GM10248 (cell line): ENCODE measurements at regions not wholly inside any gene's neighbourhood (a gene's known extent, or its start where the extent isn't known, plus 50 kb on each side); places are given as distances from the start of the nearest gene placed in this dataset.

Source experiments
- CTCF ChIA-PET: fragments of 300-600 bp; sonication (Branson Sonifier 250); formaldehyde crosslinking; extraction: SDS; loops from one replicate; lab custom pipeline; 2021; ENCODE audit warnings: antibody characterized with exemption; lab: Yijun Ruan, JAX
- POLR2A ChIA-PET: fragments of 350-650 bp; sonication (Branson Sonifier 250); formaldehyde crosslinking; extraction: SDS; loops from one replicate; lab custom pipeline; 2020; ENCODE audit warnings: antibody characterized with exemption; lab: Yijun Ruan, JAX
- DNase-seq: peaks from one replicate; pipeline ENCODE4 v3.0.0; 2012; ENCODE audit errors: extremely low spot score
- TF ChIP-seq, protein P1 (sequence below): IDR thresholded peaks from 2 replicates; pipeline ENCODE4 v1.5.1; 2012; ENCODE audit warnings: mild to moderate bottlenecking, low read depth; ENCODE audit errors: extremely low read depth, missing control alignments, control extremely low read depth

DNA sequence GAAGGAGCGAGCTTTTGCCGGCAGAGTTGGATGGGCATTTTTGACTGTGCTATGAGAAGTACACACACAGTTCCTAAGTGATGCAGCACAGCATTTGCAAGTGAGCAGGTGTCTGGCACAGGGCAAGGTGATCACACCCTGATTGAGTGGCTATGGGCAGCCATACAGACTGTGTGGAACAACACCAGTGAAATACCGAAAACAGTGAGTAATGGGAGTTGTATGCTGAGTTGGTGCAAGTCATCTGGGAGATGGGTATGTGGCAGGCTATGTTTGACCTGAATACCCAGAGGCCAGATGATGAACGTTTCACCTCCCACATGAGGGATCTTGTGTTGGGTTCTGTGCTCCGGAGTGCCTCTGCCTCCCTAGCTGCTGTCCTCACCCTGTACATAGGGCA, 53.5 kb upstream of the TIPARP start:
- ChIA-PET POLR2A (no interaction called here), CTCF (interaction anchor here (1.2 to 1.8 kb wide), 2 partner anchors 10 to 12 kb away, joined by 3 to 5 read pairs; no protein-coding TSS in a partner anchor)
- DNase-seq, result no peak
- TF ChIP-seq, protein P1, sequence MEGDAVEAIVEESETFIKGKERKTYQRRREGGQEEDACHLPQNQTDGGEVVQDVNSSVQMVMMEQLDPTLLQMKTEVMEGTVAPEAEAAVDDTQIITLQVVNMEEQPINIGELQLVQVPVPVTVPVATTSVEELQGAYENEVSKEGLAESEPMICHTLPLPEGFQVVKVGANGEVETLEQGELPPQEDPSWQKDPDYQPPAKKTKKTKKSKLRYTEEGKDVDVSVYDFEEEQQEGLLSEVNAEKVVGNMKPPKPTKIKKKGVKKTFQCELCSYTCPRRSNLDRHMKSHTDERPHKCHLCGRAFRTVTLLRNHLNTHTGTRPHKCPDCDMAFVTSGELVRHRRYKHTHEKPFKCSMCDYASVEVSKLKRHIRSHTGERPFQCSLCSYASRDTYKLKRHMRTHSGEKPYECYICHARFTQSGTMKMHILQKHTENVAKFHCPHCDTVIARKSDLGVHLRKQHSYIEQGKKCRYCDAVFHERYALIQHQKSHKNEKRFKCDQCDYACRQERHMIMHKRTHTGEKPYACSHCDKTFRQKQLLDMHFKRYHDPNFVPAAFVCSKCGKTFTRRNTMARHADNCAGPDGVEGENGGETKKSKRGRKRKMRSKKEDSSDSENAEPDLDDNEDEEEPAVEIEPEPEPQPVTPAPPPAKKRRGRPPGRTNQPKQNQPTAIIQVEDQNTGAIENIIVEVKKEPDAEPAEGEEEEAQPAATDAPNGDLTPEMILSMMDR, result no peak

GRCh38 chr3:156620260-156620659, 54.1 kb upstream of the TIPARP start:
- POLR2A ChIA-PET, result no interaction called here

DNA sequence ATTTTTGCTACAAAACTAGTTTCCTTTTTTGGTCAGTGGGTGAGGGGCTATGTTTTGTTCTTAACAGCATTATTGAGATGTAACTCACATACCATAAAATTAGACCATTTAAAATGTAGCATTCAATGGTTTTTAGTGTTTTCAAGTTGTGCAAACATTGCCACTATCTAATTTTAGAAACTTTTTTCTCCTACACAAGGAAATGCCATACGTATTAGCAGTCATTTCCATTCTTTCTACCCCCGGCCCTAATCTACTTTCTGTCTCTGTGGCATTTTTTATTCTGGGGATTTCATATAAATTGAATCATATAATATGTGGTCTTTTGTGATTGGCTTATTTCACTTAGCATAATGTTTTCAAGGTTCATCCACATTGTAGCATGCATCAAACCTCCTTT, 55.0 kb upstream of the TIPARP start:
- TF ChIP-seq, protein P1, result no peak

More at GRCh38 chr3:156620260-156620659, 54.1 kb upstream of the TIPARP start:
- DNase-seq, result no peak
- CTCF ChIA-PET, result interaction anchor here (1.2 to 1.8 kb wide), 2 partner anchors 11 kb away, joined by 3 to 5 read pairs; no protein-coding TSS in a partner anchor
- TF ChIP-seq, protein P1, result no peak

DNA sequence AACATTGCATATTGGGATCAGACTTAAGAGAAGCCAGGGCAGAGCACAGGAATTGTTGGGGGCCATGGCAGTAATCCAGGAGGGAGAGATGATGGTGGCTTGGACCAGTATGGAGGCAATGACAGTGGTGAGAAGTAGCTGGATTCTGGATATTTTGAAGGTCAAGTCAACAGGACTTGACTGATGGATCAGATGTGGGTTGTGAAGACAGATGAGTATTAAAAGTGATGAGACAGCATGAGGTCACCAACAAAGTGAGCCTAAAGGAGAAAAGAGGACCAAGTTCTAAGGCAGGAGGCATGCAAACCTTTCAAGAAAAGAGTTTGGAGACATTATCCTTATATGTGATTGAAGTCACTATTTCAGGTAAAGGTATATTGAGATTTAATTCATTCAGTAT, 56.6 kb upstream of the TIPARP start:
- CTCF ChIA-PET, result interaction anchor here (0.8 to 2.0 kb wide), 3 partner anchors 9 to 30 kb away, joined by 3 to 6 read pairs (median 5); no protein-coding TSS in a partner anchor
- no peak for DNase-seq
- POLR2A ChIA-PET, result no interaction called here
- TF ChIP-seq, protein P1, result no peak

More for the DNA sequence above, 55.0 kb upstream of the TIPARP start:
- ChIA-PET POLR2A (no interaction called here), CTCF (interaction anchor here (1.8 kb wide), 1 partner anchor 10 kb away, joined by 5 read pairs; no protein-coding TSS in a partner anchor)
- no peak for DNase-seq

DNA sequence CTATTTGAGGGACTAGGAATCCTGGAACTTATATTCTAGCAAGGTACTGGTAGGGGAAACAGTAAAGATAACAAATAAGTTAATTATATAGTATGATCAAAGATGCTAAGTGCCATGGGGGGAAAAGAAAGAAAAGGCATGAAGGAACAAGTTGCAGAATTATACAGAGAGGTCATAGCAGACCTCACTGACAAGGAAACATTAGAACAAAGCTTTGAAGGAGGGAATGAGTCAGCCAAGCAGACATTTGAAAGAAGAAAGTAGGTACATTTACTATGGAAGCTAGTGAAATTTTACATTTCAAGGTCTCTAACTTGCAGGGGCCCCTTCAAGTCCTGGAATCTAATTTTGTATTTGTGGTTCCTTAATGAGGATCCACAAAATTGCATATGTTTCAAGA, 57.2 kb upstream of the TIPARP start:
- CTCF ChIA-PET, result interaction anchor here (0.8 to 2.0 kb wide), 4 partner anchors 9 to 520 kb away, joined by 3 to 6 read pairs (median 4); no protein-coding TSS in a partner anchor
- POLR2A ChIA-PET, result no interaction called here
- TF ChIP-seq, protein P1, result no peak
- DNase-seq, result no peak

DNA sequence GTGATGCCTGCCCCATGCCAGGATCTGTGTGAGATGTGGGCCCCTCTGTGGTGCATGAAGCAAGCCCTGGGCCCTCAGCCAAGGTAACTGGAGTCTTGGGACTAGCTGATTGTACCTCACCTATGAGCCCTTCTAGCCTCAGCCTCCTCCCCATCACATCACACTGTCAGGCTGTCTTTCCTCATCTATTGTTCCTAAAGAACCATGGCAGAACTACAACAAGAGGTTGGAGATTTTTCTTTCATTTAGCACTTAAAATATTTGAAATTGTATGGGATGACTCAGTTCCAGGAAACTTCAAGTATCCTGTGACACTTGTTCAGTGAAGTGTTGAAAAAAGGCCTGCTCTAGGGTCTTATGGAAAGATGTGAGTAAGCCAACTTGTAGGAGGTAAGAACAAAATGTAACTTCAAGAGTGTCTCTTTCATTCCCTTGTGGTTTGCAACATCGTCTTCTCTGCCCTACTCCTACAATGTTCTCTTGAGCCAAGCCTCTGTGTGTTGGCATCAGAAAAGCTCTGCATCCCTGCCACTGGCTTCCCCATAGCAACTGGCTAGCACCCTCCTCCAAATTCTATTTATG, 58.7 kb upstream of the TIPARP start:
- DNase-seq, result no peak
- TF ChIP-seq, protein P1, result no peak
- POLR2A ChIA-PET, result interaction anchor here (0.5 kb wide), 1 partner anchor 448 kb away, joined by 4 read pairs; no protein-coding TSS in a partner anchor
- CTCF ChIA-PET, result interaction anchor here (1.0 to 2.6 kb wide), 7 partner anchors 11 to 522 kb away, joined by 3 to 8 read pairs (median 3); no protein-coding TSS in a partner anchor
